Activated naive CD4-positive, alpha-beta T cell treated with Interleukin-2 at 50 U/mL for 16 hours (primary cell): ENCODE measurements at regions not wholly inside any gene's neighbourhood (a gene's known extent, or its start where the extent isn't known, plus 50 kb on each side); places are given as distances from the start of the nearest gene placed in this dataset.
"Not testable (repeated sequence)": the region's sequence is repeated elsewhere in the genome, so short reads cannot be mapped to it uniquely, and the experiment has no call there.

Experiments used
- DNase-seq: peaks from one replicate; pipeline ENCODE4 v3.0.0-alpha.2; 2020

DNA sequence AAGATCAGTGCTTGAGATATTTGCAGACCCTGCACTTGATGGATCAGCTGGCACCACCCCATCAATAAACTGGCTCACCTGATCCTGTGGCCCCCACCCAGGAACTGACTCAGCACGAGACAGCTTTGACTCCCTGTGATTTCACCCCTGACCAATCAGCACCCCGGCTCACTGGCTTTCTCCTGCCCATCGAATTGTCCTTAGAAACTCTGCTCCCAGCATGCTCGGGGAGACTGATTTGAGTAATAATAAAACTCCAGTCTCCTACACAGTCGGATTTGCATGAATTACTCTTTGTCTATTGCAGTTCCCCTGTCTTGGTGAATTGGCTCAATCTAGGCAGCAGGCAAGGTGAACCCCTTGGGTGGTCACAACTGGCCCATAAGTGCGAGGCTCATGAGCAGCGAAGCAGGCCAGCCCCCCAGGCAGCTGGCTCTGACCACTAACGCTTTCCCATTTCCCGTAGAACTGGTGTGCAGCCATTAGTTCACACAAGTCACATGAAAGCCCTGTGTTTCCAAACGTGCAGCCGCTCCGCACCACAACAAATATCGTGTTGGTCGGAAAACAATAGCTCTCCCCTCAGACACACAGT, 79.6 kb downstream of the RSPH3 start:
- DNase-seq = no peak

DNA sequence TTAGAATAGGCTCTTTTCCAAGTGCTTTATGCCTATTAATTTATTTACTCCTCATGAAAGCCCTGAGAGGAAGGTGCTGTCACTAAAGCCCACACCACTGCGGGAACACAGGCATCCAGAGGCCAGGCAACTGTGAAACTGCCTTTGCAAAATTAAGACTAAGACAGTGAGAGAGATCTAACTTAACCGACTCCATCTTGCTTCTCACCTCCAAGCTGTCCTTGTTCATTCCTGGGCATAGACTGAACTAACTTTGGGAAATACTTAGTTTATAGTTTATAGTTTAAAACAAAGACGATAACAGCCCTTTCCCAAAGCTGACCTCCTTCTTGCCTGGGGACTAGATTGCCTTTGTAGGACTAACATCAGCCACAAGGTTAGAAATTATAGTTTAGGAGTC, 80.1 kb downstream of the RSPH3 start:
- no peak for DNase-seq

DNA sequence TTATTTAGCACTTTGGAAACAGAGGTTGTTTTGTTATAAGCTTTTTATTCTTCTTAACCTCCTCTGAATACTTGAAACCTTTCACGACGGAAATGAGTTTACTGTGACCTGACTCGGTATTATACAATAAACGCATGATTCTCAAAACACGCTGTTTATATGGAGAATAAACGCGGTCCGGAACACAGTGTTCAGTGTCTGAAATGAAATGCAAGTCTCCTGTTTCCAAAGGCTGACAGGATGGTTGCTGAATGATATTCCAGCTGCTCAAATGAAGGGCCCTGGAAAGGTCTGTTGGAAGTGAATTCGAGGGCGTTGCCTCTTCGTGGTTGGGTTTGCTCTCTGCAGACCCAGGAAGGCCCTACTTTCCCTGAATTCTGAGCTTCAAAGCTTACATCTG, 83.4 kb downstream of the RSPH3 start:
- no peak for DNase-seq

DNA sequence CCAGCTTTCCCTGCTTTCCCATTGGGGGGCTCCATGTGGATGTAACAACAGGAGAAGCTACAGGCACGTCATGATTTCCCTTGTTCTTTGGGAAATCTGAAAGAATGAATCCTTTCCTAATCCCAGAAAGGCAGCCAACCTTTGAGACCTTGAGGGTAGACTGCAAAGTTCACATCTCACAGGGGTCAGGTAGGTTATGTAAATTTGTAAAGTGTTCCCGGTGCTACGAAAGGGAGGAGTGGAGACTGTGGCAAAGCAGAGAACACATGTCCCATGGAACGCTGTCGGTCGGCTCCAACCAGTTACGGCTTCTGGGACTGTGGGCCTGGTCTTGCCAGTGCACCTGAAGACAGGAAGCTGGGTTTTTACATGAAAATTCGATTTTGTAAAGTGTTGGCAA, 85.1 kb downstream of the RSPH3 start:
- DNase-seq = no peak

DNA sequence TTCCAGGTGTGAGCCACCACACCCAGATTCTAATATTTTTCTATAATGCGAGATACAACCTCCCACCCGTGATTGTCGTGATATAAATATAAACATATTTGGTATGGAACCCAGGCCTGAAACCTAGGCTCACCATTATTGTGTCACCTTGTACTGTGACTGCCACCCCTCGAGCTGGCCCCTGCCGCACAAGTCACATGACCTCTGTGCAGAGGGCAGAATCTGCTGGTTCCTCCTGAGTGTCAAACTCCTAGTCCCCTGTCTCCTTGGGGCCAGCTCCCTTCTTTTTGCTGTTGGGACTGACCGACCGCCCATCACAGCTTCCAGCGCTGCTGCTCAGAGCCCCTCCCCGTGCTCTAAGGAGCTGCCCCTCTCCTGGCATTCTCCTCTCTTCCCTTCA, 86.4 kb downstream of the RSPH3 start:
- no peak for DNase-seq

DNA sequence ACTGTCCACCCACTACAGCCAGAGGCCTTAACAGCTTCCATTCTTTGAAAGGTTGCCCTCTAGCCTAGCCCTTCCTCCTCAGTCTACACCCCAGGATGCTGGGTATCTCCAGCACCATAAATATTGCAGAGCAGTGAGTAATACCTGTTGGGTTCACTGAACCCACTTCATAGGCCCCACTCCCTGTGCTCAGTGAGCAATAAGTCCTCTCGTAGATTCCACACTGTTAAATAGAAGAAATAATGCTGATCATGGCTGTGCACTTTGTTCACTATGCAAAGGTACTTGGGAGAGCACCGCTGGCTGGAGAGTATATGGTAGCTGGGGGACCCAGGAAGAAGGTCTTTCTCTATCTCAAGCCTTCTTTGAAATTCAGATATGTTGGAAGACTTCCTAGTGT, 87.3 kb downstream of the RSPH3 start:
- no peak for DNase-seq

DNA sequence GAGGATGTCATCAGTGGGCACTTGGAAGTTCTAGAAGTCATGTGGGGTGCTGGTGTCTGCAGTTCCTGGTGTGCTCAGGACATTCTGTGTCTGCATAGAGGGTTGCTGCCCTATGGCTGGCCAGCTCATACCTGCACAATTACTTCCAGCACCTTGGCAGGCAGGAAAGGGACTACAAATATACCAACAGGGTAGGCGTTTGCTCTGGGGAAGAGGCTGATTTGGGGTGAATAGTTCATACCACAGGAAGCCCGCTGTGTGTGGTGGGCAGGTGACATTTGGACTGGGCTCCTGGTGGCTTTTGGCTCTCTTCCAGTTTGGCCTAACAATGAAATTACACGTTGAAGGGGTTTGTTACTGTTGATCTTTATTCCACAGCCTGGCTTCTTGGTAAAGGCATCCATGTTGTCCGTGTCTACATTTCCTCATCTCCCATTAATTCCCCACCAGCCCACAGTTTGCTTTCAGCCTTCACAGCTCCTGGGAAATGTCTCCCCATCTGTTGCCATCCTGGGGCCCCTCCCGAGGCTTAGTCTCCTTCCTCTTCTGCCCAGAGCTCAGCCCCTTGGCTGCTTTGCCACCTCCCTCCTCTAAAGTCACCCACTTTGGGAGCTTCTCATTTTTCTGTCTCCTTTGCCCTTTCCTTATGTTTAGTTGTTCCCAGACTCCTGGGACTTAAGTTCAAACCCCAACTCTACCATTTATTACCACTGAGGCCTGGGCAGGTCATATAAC, 88.1 kb downstream of the RSPH3 start:
- peak; percentile 9 for DNase-seq

DNA sequence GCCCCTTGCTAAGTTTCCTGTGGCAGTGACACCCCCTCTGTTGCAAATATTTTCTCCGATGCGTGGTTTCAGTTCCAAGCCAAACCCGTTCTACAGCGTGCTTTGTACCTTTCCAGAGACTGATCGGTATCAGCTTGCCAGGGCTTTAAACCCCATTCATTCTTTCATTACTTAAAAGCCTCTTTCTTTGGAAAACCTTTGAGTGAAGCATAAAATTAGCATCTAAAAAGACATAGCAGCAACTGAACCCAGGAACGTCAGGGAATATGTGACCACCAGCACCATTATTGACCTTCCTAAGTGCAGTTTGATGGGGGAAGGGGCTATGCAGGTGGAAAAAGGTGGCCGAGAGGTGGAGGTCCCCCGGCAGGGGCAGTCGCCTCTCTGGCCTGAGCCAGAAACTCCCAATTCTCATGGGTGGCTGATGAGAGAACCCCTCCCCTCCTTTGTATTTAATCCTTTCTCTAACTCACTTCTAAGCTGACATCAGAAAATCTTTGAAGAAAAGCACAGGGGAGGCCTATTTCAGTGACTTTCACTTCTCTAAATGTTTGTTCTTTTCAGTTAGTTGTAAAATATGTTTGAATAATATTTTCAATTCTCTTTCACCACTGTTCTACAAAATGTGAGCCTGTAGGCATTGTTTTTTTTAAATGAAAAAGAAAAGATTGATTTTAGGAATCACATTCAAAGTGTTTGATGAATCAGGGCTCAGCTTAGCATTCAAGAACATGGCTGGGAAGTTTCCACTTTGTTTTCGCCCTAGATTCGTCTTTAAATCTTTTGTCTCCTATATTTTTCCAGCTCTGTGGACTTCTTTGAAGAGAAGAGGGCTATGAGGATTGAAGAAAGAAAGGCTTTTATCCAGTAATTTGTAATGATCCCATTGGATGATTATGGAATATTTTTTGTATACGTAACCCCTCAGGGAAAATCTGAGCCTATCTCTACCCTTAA, 89.2 kb downstream of the RSPH3 start:
- no peak for DNase-seq

DNA sequence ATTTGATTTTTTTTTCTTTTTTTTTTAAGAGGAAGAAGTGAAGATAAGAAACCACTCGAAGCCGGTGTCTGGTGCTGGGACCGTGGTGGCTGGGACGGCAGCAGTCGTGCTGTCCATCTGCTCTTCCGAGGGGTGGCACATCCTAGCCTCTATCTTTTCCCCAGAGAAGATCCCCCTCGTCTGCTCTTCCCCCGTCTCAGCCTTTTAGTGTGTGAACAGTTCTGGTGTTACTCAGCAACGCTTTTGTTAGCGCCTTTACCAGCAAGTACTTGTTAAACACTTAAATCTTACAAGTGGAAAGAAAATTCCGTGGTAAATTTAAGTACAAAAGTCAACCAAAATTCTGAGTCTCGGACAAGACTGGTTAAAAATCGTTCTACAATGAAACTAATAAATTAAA, 90.1 kb downstream of the RSPH3 start:
- no peak for DNase-seq

DNA sequence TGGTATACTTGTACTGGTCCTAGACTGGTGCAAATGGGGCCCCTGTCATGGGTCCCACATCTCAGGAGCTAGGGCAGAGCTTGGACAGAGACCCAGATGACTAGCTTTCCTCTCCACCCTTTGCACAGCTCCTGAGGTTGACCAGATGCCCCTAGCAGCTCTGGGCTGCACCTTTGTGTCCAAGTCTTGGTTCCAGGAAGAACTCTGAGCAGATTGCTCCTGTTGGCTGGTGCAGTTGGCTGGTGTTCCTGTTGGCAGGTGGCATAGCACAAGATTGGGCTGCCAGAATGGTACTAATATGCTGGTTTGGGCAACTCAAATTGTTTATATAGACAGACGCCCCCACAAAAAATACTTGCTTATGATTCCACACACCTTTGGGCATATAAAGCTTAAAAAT, 89.4 kb upstream of the EZR start:
- no peak for DNase-seq

DNA sequence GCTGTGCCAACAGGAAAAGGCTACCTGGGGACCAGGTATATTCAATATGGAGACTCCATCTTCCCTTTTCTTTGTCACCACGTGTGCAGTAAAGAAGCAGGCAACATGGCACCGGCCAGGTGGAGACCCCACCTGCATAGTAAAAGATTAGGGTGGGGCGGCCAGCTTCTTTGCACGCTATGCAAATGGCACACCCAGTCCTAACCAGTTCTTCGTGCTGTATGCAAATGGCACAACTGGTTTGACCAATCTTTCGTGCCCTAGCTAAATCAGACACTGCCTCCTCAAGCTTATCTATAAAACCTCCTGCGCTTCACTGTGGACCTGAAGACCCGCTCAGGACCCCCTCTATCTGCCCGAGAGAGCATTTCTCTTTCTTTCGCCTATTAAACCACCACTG, 88.8 kb upstream of the EZR start:
- DNase-seq = no peak

DNA sequence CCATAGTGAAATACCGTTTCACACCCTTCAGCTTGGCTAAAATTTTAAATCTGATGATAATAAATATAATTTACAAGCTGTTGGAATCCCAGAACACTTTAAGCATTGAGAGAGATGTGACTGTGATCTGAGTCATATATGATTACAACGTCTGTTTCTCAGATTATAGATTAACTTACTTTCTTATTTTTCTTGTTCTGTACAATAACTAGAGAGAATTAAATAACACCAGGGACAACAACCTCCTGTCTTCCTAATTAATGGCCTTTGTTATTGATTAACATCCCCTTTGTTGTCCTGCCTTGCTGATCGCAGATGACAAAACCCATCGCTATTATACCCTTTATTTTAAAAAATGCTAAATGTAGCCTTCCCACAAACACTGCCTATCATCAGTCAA, 87.8 kb upstream of the EZR start:
- DNase-seq = no peak

DNA sequence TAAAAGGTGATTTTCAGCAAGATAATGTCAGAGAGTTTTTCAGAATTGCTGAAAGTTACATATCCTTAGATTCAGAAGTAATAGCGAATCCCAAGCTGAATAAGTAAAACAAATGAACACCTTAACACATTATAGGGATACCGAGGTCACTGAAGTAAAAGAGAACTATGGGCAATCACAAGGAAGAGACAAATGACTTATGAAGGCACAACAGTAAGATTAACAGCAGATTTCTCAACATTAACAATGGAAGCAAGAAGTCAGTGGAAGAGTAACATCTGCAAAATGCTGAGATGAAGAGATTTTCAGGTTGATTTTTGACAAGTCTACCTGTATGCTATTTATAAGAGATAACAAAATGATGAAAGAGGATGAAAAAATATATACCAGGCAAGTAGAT, 86.1 kb upstream of the EZR start:
- DNase-seq = no peak

DNA sequence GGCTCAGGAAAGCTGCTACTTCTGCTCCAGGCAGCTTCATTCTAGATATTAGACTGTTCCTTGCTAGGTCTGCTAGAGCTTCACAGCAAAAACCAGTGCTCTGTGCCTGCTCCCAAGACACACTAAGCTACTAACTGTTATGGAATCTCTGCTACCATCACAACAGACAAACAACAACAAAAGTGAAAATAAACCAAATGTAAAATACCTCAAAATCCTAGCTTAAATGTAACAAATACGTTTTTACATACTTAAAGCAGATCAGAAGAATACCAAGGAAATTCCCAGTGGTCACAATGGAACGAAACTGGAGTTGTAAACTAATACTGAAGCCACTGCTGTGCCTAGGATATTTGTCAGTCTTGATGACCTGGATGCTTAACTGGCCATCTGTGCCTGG, 84.6 kb upstream of the EZR start:
- DNase-seq = no peak

DNA sequence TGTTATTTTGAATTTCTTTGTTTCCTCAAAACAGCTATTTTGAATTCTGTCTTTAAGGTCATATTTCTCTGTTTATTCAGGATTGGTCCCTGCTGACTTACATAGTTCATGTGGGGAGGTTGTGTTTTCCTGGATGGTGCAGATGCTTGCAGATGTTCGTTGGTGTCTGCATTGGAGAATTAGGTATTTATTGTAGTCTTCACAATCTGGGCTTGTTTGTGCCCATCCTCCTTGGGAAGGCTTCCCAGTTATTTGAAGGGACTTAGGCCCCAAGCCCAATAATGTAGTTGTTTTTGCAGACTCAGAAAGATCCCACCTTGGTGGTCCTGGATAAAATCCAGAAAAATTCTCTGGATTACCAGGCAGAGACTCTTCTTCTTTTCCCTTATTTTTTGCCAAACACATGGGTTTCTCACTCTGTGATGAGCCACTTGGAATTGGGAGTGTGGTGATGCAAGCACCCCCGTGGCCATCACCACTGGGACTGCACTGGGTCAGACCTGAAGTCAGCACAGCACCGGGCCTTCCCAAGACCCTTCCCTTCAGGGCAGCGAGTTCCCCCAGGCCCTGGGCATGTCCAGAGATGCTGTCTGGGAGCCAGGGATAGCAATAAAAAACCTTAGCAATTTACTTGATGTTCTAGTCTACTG, 81.6 kb upstream of the EZR start:
- no peak for DNase-seq

DNA sequence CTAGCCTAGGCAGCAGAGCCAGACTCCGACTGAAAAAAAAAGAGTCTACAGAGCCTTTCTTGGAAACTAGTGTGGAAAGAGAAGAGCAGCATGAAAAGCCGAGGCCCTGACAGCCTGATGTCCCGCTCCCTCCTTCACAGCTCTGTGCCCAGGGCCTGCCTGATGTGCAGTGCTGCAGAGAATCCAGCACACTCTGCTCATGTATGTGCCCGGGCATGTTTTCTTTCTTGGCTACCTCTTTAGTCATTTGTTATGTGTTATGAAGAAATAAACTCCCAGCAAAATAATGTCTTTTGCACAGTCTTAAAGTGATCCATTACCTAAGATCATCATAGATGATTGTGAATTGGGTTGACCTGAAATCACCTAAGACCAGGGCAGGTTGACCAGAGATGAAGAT, 78.1 kb upstream of the EZR start:
- no peak for DNase-seq

DNA sequence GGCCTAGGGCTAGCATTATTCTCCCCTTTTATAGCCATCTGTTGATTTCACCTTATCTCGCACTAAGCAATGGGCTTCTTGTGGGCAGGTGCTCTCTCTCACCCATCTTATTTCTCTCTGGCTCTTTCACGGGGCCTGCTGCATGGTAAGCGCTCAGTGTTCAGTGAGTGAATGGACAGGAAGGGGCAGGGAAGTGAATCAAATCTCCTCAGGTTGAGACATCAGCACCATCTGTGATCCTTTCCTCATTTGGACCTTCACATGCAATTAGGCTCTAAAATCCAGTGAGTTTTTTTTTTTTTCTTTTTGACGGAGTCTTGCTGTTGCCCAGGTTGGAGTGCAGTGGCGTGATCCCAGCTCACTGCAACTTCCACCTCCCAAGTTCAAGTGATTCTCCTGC, 76.5 kb upstream of the EZR start:
- DNase-seq = no peak

DNA sequence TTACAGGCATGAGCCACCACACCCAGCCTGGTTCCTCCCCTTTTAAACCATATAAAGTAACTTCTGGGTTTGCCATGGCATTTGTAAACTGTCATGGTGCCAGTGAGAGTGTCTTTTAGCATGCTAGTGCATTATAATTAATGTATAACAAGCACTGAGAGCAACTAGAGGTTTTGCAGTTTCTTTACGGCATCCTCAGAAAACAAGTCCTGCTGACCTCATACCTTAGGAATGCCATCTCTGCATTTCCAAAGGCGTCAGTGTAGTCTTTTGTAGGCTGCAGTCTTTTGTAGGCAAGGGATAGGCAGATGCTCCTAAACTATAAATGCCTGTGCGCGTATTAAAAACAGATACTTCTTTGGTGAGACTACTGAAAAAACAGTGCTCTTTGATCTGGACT, 75.0 kb upstream of the EZR start:
- DNase-seq = no peak

DNA sequence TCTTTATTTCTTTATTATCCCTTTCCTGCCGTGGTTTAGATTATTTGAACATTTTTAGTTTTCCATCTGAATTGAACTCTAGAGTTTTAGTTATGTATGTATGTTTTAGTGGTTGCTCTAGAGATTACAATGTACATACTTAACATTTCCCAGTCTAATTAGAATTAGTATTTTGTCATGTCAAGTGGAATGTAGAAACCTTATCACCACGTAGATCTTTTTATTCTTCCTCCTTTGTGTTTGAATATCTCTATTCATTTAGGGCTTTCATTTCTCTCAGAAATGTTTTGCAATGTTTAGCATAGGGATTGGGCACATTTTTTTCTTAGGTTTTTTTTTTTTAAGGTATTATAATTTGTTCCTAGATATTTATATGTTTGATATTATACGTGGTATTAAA, 73.1 kb upstream of the EZR start:
- DNase-seq = no peak

DNA sequence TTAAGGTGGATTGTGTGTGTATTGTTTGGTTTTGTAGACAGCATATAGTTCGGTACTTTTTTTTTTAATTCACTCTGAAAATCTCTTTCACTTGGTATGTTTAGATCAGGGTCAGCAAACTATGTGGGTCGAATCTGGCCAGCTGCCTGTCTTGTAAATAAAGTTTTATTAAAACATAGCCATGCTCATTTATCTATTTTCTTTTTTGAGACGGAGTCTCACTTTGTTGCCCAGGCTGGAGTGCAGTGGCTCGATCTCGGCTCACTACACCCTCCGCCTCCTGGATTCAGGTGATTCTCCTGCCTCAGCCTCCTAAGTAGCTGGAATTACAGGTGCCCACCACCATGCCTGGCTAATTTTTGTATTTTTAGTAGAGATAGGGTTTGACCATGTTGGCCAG, 72.4 kb upstream of the EZR start:
- DNase-seq = not testable (repeated sequence)

DNA sequence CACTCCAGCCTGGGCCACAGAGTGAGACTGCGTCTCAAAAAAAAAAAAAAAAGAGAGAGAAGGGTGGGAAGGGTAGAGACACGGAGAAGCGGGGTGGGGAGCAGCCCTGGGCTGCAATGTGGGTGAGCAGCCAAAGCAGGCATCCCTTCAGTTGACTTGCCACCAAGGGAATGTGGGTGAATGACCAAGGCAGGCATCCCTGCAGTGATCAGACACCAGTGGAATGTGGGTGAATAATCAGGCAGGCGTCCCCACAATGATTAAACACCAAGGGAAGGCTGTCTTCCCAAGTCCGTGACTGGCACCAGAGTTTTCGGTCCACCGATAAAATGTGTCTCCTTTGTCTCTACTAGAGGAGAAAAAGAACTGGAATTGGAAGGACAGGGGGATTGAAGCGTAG, 69.0 kb upstream of the EZR start:
- DNase-seq = not testable (repeated sequence)

DNA sequence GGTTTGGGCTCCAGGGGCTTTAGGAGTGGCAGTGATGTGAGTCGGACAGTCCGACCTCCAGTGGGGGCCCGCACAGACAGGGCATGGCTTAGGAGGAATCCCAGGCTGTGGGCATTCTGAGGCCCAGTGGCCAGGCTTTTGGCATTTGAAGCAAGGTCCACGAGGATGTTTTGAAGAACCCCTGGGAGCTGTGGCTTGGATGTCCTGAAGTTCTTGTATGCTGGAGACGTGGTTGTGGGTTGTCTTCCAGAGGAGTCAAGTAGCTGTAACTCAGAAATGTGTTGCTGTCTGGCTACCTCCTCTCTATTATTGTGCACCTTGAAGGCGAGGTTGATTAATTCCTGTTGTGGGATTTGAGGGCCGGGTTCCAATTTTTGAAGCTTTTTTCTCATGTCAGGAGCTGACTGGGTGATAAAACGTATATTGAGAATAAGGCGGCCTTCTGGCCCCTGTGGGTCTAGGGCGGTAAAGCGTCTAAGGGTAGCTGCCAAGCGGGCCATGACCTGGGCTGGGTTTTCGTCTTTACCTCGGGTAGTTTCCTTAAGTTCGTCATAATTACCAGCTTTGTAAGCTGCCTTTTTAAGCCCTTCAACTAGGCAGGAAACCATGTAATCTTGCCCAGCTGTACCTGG, 67.3 kb upstream of the EZR start:
- not testable (repeated sequence) for DNase-seq

DNA sequence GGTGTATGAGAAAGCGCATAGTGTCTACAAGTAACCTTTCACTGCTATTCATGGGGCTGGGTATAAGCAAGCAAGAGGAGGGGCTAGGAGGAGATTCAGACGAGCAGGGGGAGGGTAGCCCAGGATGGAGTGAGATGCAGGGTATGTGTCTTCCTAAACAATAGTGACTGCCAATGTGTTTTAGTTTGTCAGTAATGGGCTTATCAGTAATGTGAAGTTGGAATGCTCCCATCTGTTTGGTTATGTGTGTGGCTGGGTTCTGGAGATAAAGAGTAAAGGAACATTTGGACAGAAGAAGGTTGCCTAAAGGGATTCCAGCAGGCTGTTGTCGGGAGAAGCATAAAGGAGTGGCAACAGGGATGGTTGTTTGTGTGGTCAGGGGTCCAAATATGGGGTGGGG, 62.7 kb upstream of the EZR start:
- not testable (repeated sequence) for DNase-seq
